MCF 10A (cell line): ENCODE measurements at regions not wholly inside any gene's neighbourhood (a gene's known extent, or its start where the extent isn't known, plus 50 kb on each side); places are given as distances from the start of the nearest gene placed in this dataset.
"Not testable (repeated sequence)": the region's sequence is repeated elsewhere in the genome, so short reads cannot be mapped to it uniquely, and the experiment has no call there.

ENCODE experiments used
- BruUV-seq: library from RNA; stranded (reverse); fragments of 400-500 nt; replicated peaks from 2 replicates; lab custom pipeline; 2021; lab: Mats Ljungman, UMichigan
- CTCF ChIA-PET: fragments of 300-600 bp; sonication (Branson Sonifier 250); formaldehyde crosslinking; extraction: SDS; loops from one replicate; lab custom pipeline; 2021; ENCODE audit warnings: antibody characterized with exemption, inconsistent platforms; lab: Yijun Ruan, JAX
- POLR2A ChIA-PET: fragments of 300-600, 350-650 bp; sonication (Branson Sonifier 250); formaldehyde crosslinking; extraction: SDS; loops from one replicate; lab custom pipeline; 2020; ENCODE audit warnings: antibody characterized with exemption, inconsistent platforms; lab: Yijun Ruan, JAX
- DNase-seq: peaks from one replicate; pipeline ENCODE4 v3.0.0-alpha.2; 2018; ENCODE audit not compliant: unreplicated experiment
- H3K27ac Mint-ChIP-seq: one replicate; pipeline ENCODE4 v1.8.0; 2022; ENCODE audit warnings: mild to moderate bottlenecking, low read depth, mixed read lengths; ENCODE audit not compliant: unreplicated experiment
- H3K27me3 Mint-ChIP-seq: one replicate; pipeline ENCODE4 v1.8.0; 2022; ENCODE audit warnings: mixed read lengths; ENCODE audit not compliant: insufficient read depth, unreplicated experiment
- H3K36me3 Mint-ChIP-seq: one replicate; pipeline ENCODE4 v1.8.0; 2022; ENCODE audit warnings: mild to moderate bottlenecking, moderate library complexity, mixed read lengths; ENCODE audit not compliant: insufficient read depth, unreplicated experiment
- H3K4me1 Mint-ChIP-seq: one replicate; pipeline ENCODE4 v1.8.0; 2022; ENCODE audit warnings: mixed read lengths; ENCODE audit not compliant: insufficient read depth, unreplicated experiment
- H3K4me3 Mint-ChIP-seq: one replicate; pipeline ENCODE4 v1.8.0; 2022; ENCODE audit warnings: mild to moderate bottlenecking, moderate library complexity, mixed read lengths; ENCODE audit not compliant: unreplicated experiment
- H3K9me3 Mint-ChIP-seq: one replicate; pipeline ENCODE4 v1.8.0; 2022; ENCODE audit warnings: mixed read lengths; ENCODE audit not compliant: unreplicated experiment
- CTCF ChIP-seq: fragments of 200-600 bp; IDR thresholded peaks from one replicate; pipeline ENCODE4 v1.8.0; 2022; ENCODE audit warnings: antibody characterized with exemption, mild to moderate bottlenecking; ENCODE audit not compliant: unreplicated experiment
- intact Hi-C: fragments of 100-400 bp; cut with micrococcal nuclease; formaldehyde crosslinking; loops from 2 replicates; pipeline ENCODE4 v1.14.1; 2022

GRCh38 chr9:3736161-3736560 lies 210.4 kb upstream of the RFX3 start:
- CTCF ChIA-PET, result interaction anchor here (1.4 to 6.1 kb wide), 3 partner anchors 341 to 630 kb away, joined by 3 to 75 read pairs (median 7); no protein-coding TSS in a partner anchor
- Mint-ChIP-seq H3K4me1 (peaks cover 18% of the 10 kb centered on the region), H3K27ac (no peak overlapping the region), H3K36me3 (no peaks in the 10 kb centered on the region), H3K4me3 (no peak overlapping the region), H3K27me3 (no peaks in the 10 kb centered on the region), H3K9me3 (no peaks in the 10 kb centered on the region)
- intact Hi-C loops, result no loop called here
- no TSS peak for BruUV-seq
- TF ChIP-seq CTCF, result no peak
- POLR2A ChIA-PET, result interaction anchor here (1.1 kb wide), 1 partner anchor 604 kb away, joined by 7 read pairs; no protein-coding TSS in a partner anchor
- no peak for DNase-seq

DNA sequence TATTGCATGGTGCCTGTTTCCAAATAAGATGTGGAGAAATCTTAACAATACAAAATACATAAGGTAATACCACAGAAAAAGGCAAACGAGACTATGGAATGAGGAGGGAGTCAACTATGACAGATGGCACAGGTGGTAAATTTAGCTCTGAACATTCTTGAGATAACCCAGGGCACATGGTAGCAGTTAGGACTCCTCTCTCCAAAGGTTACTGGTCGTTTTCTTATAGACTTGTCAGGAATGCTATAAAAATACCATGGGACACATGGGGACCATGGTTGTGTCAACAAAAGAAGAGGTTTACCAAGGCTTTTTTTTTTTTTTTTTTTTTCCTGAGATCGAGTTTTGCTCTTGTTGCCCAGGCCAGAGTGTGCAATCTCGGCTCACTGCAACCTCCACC lies 209.4 kb upstream of the RFX3 start:
- DNase-seq, result no peak
- TF ChIP-seq CTCF, result no peak
- Mint-ChIP-seq H3K4me1 (peaks cover 10% of the 10 kb centered on the region), H3K27me3 (no peaks in the 10 kb centered on the region), H3K27ac (no peak overlapping the region), H3K36me3 (no peaks in the 10 kb centered on the region), H3K9me3 (no peaks in the 10 kb centered on the region), H3K4me3 (no peak overlapping the region)
- no TSS peak for BruUV-seq
- ChIA-PET POLR2A (no interaction called here), CTCF (interaction anchor here (0.6 to 6.1 kb wide), 8 partner anchors 13 to 631 kb away, joined by 3 to 75 read pairs (median 20); no protein-coding TSS in a partner anchor)
- intact Hi-C loops, result no loop called here

- not testable (repeated sequence) for H3K4me3 Mint-ChIP-seq, H3K4me1 Mint-ChIP-seq, H3K27me3 Mint-ChIP-seq, H3K9me3 Mint-ChIP-seq, DNase-seq, BruUV-seq, H3K27ac Mint-ChIP-seq, H3K36me3 Mint-ChIP-seq
- ChIA-PET POLR2A (interaction anchor here (1.8 to 2.1 kb wide), 2 partner anchors 207 to 581 kb away, joined by 4 read pairs; no protein-coding TSS in a partner anchor), CTCF (interaction anchor here (0.6 to 6.1 kb wide), 23 partner anchors 8 to 1087 kb away, joined by 3 to 75 read pairs (median 3); no protein-coding TSS in a partner anchor)
- intact Hi-C loops, result loop anchor here (2.0 kb wide), 3 partner anchors 261 to 563 kb away; no protein-coding TSS in a partner anchor
Measured at GRCh38 chr9:3733527-3734262, 207.9 kb upstream of the RFX3 start.

- Mint-ChIP-seq H3K27ac (no peak overlapping the region), H3K27me3 (no peaks in the 10 kb centered on the region), H3K4me1 (peaks cover 10% of the 10 kb centered on the region), H3K4me3 (no peak overlapping the region), H3K36me3 (no peaks in the 10 kb centered on the region), H3K9me3 (no peaks in the 10 kb centered on the region)
- no peak for DNase-seq
- CTCF ChIA-PET, result interaction anchor here (0.5 to 6.1 kb wide), 23 partner anchors 9 to 1088 kb away, joined by 3 to 75 read pairs (median 4); no protein-coding TSS in a partner anchor
- intact Hi-C loops, result loop anchor here (2.0 kb wide), 3 partner anchors 262 to 564 kb away; no protein-coding TSS in a partner anchor
- no TSS peak for BruUV-seq
- no peak for TF ChIP-seq CTCF
- POLR2A ChIA-PET, result interaction anchor here (1.8 to 2.1 kb wide), 2 partner anchors 207 to 582 kb away, joined by 4 read pairs; no protein-coding TSS in a partner anchor
Measured at GRCh38 chr9:3733039-3733408, 207.2 kb upstream of the RFX3 start.
